ENCODE measurements at regions not wholly inside any gene's neighbourhood (a gene's known extent, or its start where the extent isn't known, plus 50 kb on each side); places are given as distances from the start of the nearest gene placed in this dataset.

DNA sequence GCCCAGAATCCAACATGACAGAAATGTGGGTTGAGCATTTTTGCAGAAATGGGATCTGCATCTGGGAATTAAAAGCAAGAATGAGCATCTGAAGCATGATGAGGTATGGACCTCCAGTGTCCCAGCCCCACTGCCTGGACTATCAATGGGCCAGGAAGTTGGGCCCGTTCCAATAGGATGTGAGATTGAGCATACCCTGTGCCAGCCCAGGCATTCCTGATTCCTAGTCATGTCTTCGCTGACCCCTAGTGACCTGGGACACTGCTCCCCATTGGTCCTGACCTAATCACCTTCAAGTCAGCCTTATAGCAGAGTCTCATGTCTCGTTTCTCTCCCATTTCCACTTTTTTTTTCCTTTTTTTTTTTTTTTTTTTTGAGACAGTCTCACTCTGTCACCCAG lies 197.4 kb upstream of the IRX2 start:
- DNase-seq (ENCODE audit: low spot score) = no peak
- in situ Hi-C loops (cut with MboI; ENCODE audit: low sequenced_read_pairs, unreplicated experiment) = no loop called here
- TF ChIP-seq, protein P1, sequence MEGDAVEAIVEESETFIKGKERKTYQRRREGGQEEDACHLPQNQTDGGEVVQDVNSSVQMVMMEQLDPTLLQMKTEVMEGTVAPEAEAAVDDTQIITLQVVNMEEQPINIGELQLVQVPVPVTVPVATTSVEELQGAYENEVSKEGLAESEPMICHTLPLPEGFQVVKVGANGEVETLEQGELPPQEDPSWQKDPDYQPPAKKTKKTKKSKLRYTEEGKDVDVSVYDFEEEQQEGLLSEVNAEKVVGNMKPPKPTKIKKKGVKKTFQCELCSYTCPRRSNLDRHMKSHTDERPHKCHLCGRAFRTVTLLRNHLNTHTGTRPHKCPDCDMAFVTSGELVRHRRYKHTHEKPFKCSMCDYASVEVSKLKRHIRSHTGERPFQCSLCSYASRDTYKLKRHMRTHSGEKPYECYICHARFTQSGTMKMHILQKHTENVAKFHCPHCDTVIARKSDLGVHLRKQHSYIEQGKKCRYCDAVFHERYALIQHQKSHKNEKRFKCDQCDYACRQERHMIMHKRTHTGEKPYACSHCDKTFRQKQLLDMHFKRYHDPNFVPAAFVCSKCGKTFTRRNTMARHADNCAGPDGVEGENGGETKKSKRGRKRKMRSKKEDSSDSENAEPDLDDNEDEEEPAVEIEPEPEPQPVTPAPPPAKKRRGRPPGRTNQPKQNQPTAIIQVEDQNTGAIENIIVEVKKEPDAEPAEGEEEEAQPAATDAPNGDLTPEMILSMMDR (IDR thresholded peaks at IDR 0.05; ENCODE audit: borderline replicate concordance, control extremely low read depth, extremely low read depth, insufficient read depth, missing control alignments) = no peak

DNA sequence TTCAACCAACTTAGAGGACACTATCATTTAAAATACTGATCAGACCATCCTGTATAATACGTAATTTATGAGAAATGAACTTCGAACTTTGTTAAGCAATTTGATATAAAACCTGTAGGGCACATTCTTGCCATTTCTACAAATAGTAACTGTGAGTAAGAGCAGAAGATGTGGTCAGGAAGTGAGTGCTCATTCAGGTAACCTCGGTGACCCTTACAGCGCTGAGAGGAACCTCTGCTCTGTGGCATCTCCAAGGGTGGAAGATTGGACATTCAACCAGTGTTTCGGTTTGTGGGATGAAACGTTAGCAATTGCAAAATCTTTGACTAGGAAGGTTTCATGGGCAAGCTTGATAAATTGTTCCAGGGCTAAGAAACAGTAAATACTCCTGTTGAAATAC lies 194.8 kb upstream of the IRX2 start:
- TF ChIP-seq, protein P1 (IDR thresholded peaks at IDR 0.05; ENCODE audit: borderline replicate concordance, control extremely low read depth, extremely low read depth, insufficient read depth, missing control alignments) = no peak
- no peak for DNase-seq (ENCODE audit: low spot score)
- in situ Hi-C loops (cut with MboI; ENCODE audit: low sequenced_read_pairs, unreplicated experiment) = no loop called here

DNA sequence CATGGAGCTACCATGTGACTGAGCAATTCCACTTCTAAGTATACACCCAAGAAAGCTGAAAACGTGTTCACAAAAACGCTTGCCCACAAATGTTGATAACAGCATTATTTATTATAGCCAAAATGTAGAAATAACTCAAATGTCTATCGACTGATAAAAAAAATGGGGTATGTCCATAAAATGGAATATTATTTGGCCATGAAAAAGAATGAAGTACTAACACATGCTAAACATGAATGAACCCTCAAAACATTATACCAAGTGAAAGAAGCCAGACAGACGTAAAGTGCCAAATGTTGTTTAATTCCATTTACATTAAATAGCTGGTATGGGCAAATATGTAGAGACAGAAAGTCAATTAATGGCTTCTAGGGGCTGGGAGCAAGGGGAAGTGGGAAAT lies 184.9 kb upstream of the IRX2 start:
- no peak for DNase-seq (ENCODE audit: low spot score)

DNA sequence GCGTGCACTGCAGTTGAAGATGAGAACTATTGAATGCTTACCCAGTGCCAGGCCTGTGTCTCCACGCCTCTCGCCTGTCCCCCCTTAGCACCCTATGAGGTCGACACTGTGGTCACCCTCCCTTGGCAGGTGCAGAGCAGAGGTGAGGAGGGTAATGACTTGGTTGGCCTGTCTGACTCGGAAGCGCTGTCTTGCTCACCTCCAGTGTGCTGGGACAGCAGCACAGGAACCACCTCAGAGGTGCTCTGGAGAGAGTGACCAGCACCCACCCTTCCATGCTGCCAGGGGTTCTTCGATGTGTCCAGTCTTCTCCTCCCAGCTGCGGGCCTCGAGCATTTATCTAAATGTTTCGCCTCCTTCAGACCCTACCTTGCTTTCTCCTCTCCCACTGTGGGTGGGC lies 178.3 kb upstream of the IRX2 start:
- DNase-seq (ENCODE audit: low spot score) = no peak
- in situ Hi-C loops (cut with MboI; ENCODE audit: low sequenced_read_pairs, unreplicated experiment) = no loop called here
- TF ChIP-seq, protein P1 (IDR thresholded peaks at IDR 0.05; ENCODE audit: borderline replicate concordance, control extremely low read depth, extremely low read depth, insufficient read depth, missing control alignments) = no peak

More for the DNA sequence above, 184.9 kb upstream of the IRX2 start:
- in situ Hi-C loops (cut with MboI; ENCODE audit: low sequenced_read_pairs, unreplicated experiment) = no loop called here
- TF ChIP-seq, protein P1 (IDR thresholded peaks at IDR 0.05; ENCODE audit: borderline replicate concordance, control extremely low read depth, extremely low read depth, insufficient read depth, missing control alignments) = no peak

DNA sequence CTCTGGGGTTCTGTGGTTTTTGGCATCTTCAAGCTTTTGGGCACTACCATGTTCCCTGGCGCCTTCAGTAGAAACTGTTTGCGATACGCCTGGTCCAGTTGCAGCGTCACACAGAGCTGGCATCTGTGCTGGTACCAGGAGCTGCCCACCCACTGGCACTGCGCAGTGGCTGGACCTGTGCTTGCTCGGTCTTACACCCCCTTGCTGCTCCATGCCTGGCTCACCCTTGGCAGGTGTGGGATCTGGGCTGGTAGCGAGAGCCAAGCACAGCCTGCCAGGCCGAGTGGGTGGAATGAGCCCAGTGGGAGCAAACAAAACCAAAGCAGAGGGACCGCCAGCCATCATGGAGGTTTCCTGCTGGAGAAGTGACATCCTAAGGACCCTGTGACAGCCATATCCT lies 170.2 kb upstream of the IRX2 start:
- DNase-seq (ENCODE audit: low spot score) = no peak
- TF ChIP-seq, protein P1 (IDR thresholded peaks at IDR 0.05; ENCODE audit: borderline replicate concordance, control extremely low read depth, extremely low read depth, insufficient read depth, missing control alignments) = no peak
- in situ Hi-C loops (cut with MboI; ENCODE audit: low sequenced_read_pairs, unreplicated experiment) = no loop called here

DNA sequence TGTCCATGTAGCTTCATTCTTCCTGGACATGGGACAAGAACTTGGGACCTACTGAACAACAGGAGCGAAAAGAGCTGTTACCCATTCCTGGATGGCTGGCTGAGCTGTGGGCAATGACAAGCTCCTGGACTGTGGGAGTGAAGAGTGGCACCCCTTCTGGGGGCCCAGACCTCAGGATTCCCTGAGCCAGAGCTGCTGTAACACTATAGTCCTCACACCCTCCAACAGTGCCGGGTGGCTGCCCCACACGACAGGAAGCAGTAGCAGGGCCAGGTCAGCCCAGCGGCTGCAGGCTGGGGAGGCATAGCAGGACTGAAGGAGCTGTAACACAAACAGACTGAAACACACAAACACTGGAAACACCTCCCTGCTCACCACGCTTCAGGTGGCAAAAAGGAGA lies 169.7 kb upstream of the IRX2 start:
- no peak for DNase-seq (ENCODE audit: low spot score)
- TF ChIP-seq, protein P1 (IDR thresholded peaks at IDR 0.05; ENCODE audit: borderline replicate concordance, control extremely low read depth, extremely low read depth, insufficient read depth, missing control alignments) = no peak
- in situ Hi-C loops (cut with MboI; ENCODE audit: low sequenced_read_pairs, unreplicated experiment) = no loop called here

DNA sequence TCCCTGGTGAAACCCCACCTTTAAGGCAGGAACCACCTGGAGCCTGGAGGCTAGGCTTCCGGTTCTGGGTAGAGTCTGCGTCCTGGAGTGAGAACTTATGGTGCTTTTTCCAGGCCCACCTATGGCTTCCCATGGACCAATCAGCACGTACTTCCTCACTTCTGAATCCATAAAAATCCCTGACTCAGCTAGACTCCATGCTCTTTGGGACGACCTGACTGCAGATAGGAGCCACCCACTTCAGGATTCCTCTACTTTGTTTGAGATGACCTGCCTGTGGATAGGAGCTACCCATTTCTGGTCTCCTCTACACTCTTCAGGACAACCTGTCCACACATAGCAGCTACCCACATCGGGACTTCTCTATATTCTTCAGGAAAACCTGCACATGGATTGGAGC lies 168.8 kb upstream of the IRX2 start:
- in situ Hi-C loops (cut with MboI; ENCODE audit: low sequenced_read_pairs, unreplicated experiment) = no loop called here
- TF ChIP-seq, protein P1 (IDR thresholded peaks at IDR 0.05; ENCODE audit: borderline replicate concordance, control extremely low read depth, extremely low read depth, insufficient read depth, missing control alignments) = no peak
- no peak for DNase-seq (ENCODE audit: low spot score)
